ENCODE measurements at regions not wholly inside any gene's neighbourhood (a gene's known extent, or its start where the extent isn't known, plus 50 kb on each side); places are given as distances from the start of the nearest gene placed in this dataset.

DNA sequence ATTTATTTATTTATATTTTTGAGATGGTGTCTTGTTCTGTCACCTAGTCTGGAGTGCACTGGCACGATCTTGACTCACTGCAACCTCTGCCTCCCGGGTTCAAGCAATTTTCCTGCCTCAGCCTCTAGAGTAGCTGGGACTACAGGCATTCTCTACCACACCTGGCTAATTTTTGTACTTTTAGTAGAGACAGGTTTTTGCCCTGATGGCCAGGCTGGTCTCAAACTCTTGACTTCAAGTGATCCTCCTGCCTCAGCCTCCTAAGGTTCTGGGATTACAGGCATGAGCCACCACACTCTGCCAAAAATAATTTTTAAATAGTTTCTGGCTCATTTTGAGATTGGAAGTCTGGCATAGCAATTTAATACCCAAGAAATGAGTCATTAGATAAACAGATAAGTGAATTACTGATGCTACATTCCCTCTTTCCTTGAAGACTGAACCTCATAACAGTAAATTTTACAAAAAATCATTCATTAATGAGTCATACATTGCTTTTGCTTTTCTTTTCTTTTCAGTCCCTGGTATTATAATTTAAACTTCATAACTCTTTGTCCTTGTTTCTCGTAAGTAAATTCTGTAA, 881.6 kb upstream of the PIK3C3 start:
- DNase-seq (ENCODE audit: unreplicated experiment): peak; percentile 56
- Mint-ChIP-seq H3K27ac (ENCODE audit: low read depth, unreplicated experiment) (peak overlapping the region; percentile 66), H3K9me3 (ENCODE audit: unreplicated experiment) (no peaks in the 10 kb centered on the region), H3K27me3 (ENCODE audit: insufficient read depth, unreplicated experiment) (no peaks in the 10 kb centered on the region), H3K4me3 (ENCODE audit: unreplicated experiment) (no peak overlapping the region), H3K36me3 (ENCODE audit: insufficient read depth, unreplicated experiment) (no peaks in the 10 kb centered on the region), H3K4me1 (ENCODE audit: insufficient read depth, unreplicated experiment) (peaks cover 22% of the 10 kb centered on the region)
- TF ChIP-seq, protein P1, sequence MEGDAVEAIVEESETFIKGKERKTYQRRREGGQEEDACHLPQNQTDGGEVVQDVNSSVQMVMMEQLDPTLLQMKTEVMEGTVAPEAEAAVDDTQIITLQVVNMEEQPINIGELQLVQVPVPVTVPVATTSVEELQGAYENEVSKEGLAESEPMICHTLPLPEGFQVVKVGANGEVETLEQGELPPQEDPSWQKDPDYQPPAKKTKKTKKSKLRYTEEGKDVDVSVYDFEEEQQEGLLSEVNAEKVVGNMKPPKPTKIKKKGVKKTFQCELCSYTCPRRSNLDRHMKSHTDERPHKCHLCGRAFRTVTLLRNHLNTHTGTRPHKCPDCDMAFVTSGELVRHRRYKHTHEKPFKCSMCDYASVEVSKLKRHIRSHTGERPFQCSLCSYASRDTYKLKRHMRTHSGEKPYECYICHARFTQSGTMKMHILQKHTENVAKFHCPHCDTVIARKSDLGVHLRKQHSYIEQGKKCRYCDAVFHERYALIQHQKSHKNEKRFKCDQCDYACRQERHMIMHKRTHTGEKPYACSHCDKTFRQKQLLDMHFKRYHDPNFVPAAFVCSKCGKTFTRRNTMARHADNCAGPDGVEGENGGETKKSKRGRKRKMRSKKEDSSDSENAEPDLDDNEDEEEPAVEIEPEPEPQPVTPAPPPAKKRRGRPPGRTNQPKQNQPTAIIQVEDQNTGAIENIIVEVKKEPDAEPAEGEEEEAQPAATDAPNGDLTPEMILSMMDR (IDR thresholded peaks at IDR 0.05; ENCODE audit: unreplicated experiment): no peak
- ChIA-PET POLR2A (no interaction called here), CTCF (no interaction called here)
- no TSS peak for BruUV-seq (replicated peaks)
- intact Hi-C loops (cut with micrococcal nuclease): no loop called here

DNA sequence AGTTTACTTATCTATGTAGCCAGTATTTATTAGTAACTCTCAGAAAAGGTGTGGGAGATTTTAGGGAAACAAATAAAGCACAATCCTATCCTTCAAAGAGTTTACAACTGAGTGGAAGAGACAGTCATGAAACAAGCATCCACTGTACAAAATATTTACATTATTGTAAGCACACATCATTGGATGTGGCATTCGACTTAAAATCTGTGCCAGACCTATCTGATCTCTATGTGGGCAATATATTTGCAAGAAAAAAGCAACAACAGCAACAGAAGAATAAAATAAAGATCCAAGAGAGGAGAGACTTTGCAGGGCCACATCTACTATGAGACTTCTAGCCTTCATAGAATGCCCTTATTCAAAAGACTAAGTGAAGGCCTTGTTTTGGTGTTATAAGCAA, 882.1 kb upstream of the PIK3C3 start:
- H3K36me3 Mint-ChIP-seq (ENCODE audit: insufficient read depth, unreplicated experiment): no peaks in the 10 kb centered on the region
- H3K27me3 Mint-ChIP-seq (ENCODE audit: insufficient read depth, unreplicated experiment): no peaks in the 10 kb centered on the region
- TF ChIP-seq, protein P1 (IDR thresholded peaks at IDR 0.05; ENCODE audit: unreplicated experiment): no peak
- DNase-seq (ENCODE audit: unreplicated experiment): no peak
- intact Hi-C loops (cut with micrococcal nuclease): no loop called here
- POLR2A ChIA-PET: no interaction called here
- no TSS peak for BruUV-seq (replicated peaks)
- H3K4me1 Mint-ChIP-seq (ENCODE audit: insufficient read depth, unreplicated experiment): peaks cover 22% of the 10 kb centered on the region
- no peak overlapping the region for H3K27ac Mint-ChIP-seq (ENCODE audit: low read depth, unreplicated experiment)
- H3K9me3 Mint-ChIP-seq (ENCODE audit: unreplicated experiment): no peaks in the 10 kb centered on the region
- CTCF ChIA-PET: no interaction called here
- no peak overlapping the region for H3K4me3 Mint-ChIP-seq (ENCODE audit: unreplicated experiment)

DNA sequence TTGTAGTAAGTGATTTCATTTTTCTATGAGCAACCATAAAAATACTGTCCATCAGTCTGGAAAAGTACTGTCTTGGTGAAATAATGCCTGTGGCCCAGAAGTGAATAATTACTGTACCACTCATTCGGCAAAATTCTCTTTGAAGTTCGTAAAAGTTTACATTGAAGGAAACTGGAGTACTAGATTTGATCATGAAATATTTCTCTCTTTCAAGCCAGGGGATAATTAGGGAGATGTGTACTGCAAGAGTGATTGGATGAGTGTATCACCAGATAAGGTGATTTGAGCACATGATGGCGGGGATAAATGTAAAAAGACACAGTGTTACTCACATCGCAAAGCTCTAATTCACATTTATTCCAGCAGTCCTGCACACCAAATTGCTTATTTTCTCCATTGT, 883.2 kb upstream of the PIK3C3 start:
- no peak for DNase-seq (ENCODE audit: unreplicated experiment)
- intact Hi-C loops (cut with micrococcal nuclease): no loop called here
- TF ChIP-seq, protein P1 (IDR thresholded peaks at IDR 0.05; ENCODE audit: unreplicated experiment): no peak
- Mint-ChIP-seq H3K27ac (ENCODE audit: low read depth, unreplicated experiment) (no peak overlapping the region), H3K27me3 (ENCODE audit: insufficient read depth, unreplicated experiment) (no peaks in the 10 kb centered on the region), H3K9me3 (ENCODE audit: unreplicated experiment) (no peaks in the 10 kb centered on the region), H3K4me3 (ENCODE audit: unreplicated experiment) (no peak overlapping the region), H3K4me1 (ENCODE audit: insufficient read depth, unreplicated experiment) (peaks cover 22% of the 10 kb centered on the region), H3K36me3 (ENCODE audit: insufficient read depth, unreplicated experiment) (no peaks in the 10 kb centered on the region)
- POLR2A ChIA-PET: no interaction called here
- CTCF ChIA-PET: no interaction called here
- BruUV-seq (replicated peaks): no TSS peak

DNA sequence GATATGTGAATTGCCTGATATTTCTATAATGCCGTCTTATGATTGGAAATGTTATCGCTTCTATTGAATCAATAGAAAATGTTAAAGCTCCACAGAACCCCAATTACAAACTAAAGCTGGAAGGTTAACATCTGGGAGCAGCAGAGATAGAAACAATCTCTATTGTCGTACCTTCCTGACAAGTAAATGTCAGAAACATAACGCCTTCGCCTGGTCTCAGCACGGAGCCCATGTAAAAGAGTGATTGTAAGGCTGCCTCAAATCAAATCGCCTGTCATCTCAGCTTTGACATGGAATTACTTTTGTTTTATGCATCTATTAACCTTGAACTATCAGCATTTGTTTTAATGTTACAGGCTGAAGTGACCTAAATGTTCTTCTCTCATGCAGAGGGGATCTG, 885.9 kb upstream of the PIK3C3 start:
- Mint-ChIP-seq H3K27me3 (ENCODE audit: insufficient read depth, unreplicated experiment) (no peaks in the 10 kb centered on the region), H3K27ac (ENCODE audit: low read depth, unreplicated experiment) (no peak overlapping the region), H3K36me3 (ENCODE audit: insufficient read depth, unreplicated experiment) (no peaks in the 10 kb centered on the region), H3K4me1 (ENCODE audit: insufficient read depth, unreplicated experiment) (peaks cover 4% of the 10 kb centered on the region), H3K9me3 (ENCODE audit: unreplicated experiment) (no peaks in the 10 kb centered on the region), H3K4me3 (ENCODE audit: unreplicated experiment) (no peak overlapping the region)
- intact Hi-C loops (cut with micrococcal nuclease): no loop called here
- no TSS peak for BruUV-seq (replicated peaks)
- ChIA-PET POLR2A (no interaction called here), CTCF (no interaction called here)
- TF ChIP-seq, protein P1 (IDR thresholded peaks at IDR 0.05; ENCODE audit: unreplicated experiment): no peak
- no peak for DNase-seq (ENCODE audit: unreplicated experiment)

All from MCF 10A (cell line).